Activated T-cell treated with anti-CD3 and anti-CD28 coated beads, Interleukin-2, amount 50 U/mL, for 72 hours (primary cell): ENCODE measurements at regions not wholly inside any gene's neighbourhood (a gene's known extent, or its start where the extent isn't known, plus 50 kb on each side); places are given as distances from the start of the nearest gene placed in this dataset.
"Not testable (repeated sequence)": the region's sequence is repeated elsewhere in the genome, so short reads cannot be mapped to it uniquely, and the experiment has no call there.

Experiments used
- ATAC-seq, 2 donors: fragments of 150-1000 bp; cut with Tn5 transposase; replicated peaks in 1 of 2; 2 replicates each; pipeline ENCODE4 v1.10.0; 2021; ENCODE audit warnings: moderate library complexity in 2 of 2, mild to moderate bottlenecking in 1 of 2
- DNase-seq, 2 donors: peaks; one replicate each; pipeline ENCODE4 v3.0.0; 2021 to 2022; ENCODE audit warnings: mixed read lengths in 1 of 2
- H3K27ac Mint-ChIP-seq: one replicate; pipeline ENCODE4 v1.8.0; 2022; ENCODE audit warnings: mild to moderate bottlenecking, moderate library complexity, mixed read lengths
- H3K27me3 Mint-ChIP-seq: one replicate; pipeline ENCODE4 v1.8.0; 2022; ENCODE audit warnings: low read depth, mixed read lengths
- H3K36me3 Mint-ChIP-seq, 2 donors: one replicate each; pipeline ENCODE4 v1.8.0; 2022; ENCODE audit warnings: mixed read lengths in 2 of 2, mild to moderate bottlenecking in 1 of 2; ENCODE audit not compliant: insufficient read depth in 2 of 2
- H3K4me1 Mint-ChIP-seq: one replicate; pipeline ENCODE4 v1.8.0; 2022; ENCODE audit warnings: low read depth, mixed read lengths
- H3K4me3 Mint-ChIP-seq, 2 donors: one replicate each; pipeline ENCODE4 v1.8.0; 2022; ENCODE audit warnings: mild to moderate bottlenecking in 2 of 2, mixed read lengths in 2 of 2, moderate library complexity in 2 of 2
- H3K9me3 Mint-ChIP-seq, 2 donors: one replicate each; pipeline ENCODE4 v1.8.0; 2022; ENCODE audit warnings: mixed read lengths in 2 of 2

GRCh38 chr1:168490306-168490705 is 53.5 kb downstream of the XCL2 start:
- H3K27me3 Mint-ChIP-seq = no peaks in the 10 kb centered on the region
- peaks cover 10% of the 10 kb centered on the region for H3K4me1 Mint-ChIP-seq
- DNase-seq (no peak), ATAC-seq (no peak)
- no peaks in the 10 kb centered on the region for H3K9me3 Mint-ChIP-seq
- no peak overlapping the region for H3K4me3 Mint-ChIP-seq
- peaks cover 1 to 4% of the 10 kb centered on the region in 2 donors for H3K36me3 Mint-ChIP-seq
- H3K27ac Mint-ChIP-seq = no peak overlapping the region

GRCh38 chr1:168488138-168488537 is 55.7 kb downstream of the XCL2 start:
- H3K4me1 Mint-ChIP-seq = peaks cover 28% of the 10 kb centered on the region
- no peak overlapping the region for H3K4me3 Mint-ChIP-seq
- H3K9me3 Mint-ChIP-seq = no peaks in the 10 kb centered on the region
- no peak for ATAC-seq
- peaks cover 1 to 4% of the 10 kb centered on the region in 2 donors for H3K36me3 Mint-ChIP-seq
- no peaks in the 10 kb centered on the region for H3K27me3 Mint-ChIP-seq
- H3K27ac Mint-ChIP-seq = no peak overlapping the region
- DNase-seq = no peak

- not testable (repeated sequence) for H3K9me3 Mint-ChIP-seq, H3K27ac Mint-ChIP-seq, H3K27me3 Mint-ChIP-seq, H3K36me3 Mint-ChIP-seq, DNase-seq, ATAC-seq, H3K4me3 Mint-ChIP-seq
- H3K4me1 Mint-ChIP-seq = peaks cover 28% of the 10 kb centered on the region
These were observed 57.0 kb downstream of the XCL2 start for GRCh38 chr1:168486820-168487219.

- Mint-ChIP-seq H3K4me3 (no peak overlapping the region), H3K36me3 (peaks cover 1 to 4% of the 10 kb centered on the region in 2 donors), H3K4me1 (peaks cover 34% of the 10 kb centered on the region), H3K9me3 (no peaks in the 10 kb centered on the region), H3K27ac (no peak overlapping the region), H3K27me3 (no peaks in the 10 kb centered on the region)
- ATAC-seq (no peak), DNase-seq (no peak)
These were observed 58.7 kb downstream of the XCL2 start for GRCh38 chr1:168485048-168485447.

GRCh38 chr1:168484083-168484482 is 59.7 kb downstream of the XCL2 start:
- no peak overlapping the region for H3K27ac Mint-ChIP-seq
- H3K4me3 Mint-ChIP-seq = peak overlapping the region in 1 of 2 donors; percentile 12
- H3K9me3 Mint-ChIP-seq = no peaks in the 10 kb centered on the region
- H3K4me1 Mint-ChIP-seq = peaks cover 34% of the 10 kb centered on the region
- H3K36me3 Mint-ChIP-seq = peaks cover 1 to 4% of the 10 kb centered on the region in 2 donors
- ATAC-seq (peak; percentile 39 to 75), DNase-seq (no peak)
- no peaks in the 10 kb centered on the region for H3K27me3 Mint-ChIP-seq

GRCh38 chr1:168483539-168483938 is 60.3 kb downstream of the XCL2 start:
- DNase-seq (no peak), ATAC-seq (peak in 1 of 2 donors; percentile 21)
- H3K9me3 Mint-ChIP-seq = no peaks in the 10 kb centered on the region
- no peak overlapping the region for H3K27ac Mint-ChIP-seq
- H3K36me3 Mint-ChIP-seq = peaks cover 1 to 4% of the 10 kb centered on the region in 2 donors
- no peaks in the 10 kb centered on the region for H3K27me3 Mint-ChIP-seq
- no peak overlapping the region for H3K4me3 Mint-ChIP-seq
- peaks cover 34% of the 10 kb centered on the region for H3K4me1 Mint-ChIP-seq

GRCh38 chr1:168482106-168482505 is 61.7 kb downstream of the XCL2 start:
- no peaks in the 10 kb centered on the region for H3K9me3 Mint-ChIP-seq
- peaks cover 1 to 4% of the 10 kb centered on the region in 2 donors for H3K36me3 Mint-ChIP-seq
- ATAC-seq (no peak), DNase-seq (no peak)
- H3K27ac Mint-ChIP-seq = no peak overlapping the region
- H3K4me3 Mint-ChIP-seq = no peak overlapping the region
- no peaks in the 10 kb centered on the region for H3K27me3 Mint-ChIP-seq
- H3K4me1 Mint-ChIP-seq = peaks cover 42% of the 10 kb centered on the region

GRCh38 chr1:168481586-168481985 is 62.2 kb downstream of the XCL2 start:
- Mint-ChIP-seq H3K9me3 (no peaks in the 10 kb centered on the region), H3K4me1 (peaks cover 43% of the 10 kb centered on the region)
- no peak for ATAC-seq

GRCh38 chr1:168480997-168481396 is 62.8 kb downstream of the XCL2 start:
- ATAC-seq = no peak
- Mint-ChIP-seq H3K36me3 (no peaks in the 10 kb centered on the region), H3K27me3 (no peaks in the 10 kb centered on the region), H3K4me1 (peaks cover 43% of the 10 kb centered on the region), H3K9me3 (peaks cover 0 to 2% of the 10 kb centered on the region in 2 donors), H3K4me3 (no peak overlapping the region), H3K27ac (no peak overlapping the region)
- DNase-seq = no peak

More at GRCh38 chr1:168481586-168481985, 62.2 kb downstream of the XCL2 start:
- DNase-seq = no peak
- Mint-ChIP-seq H3K4me3 (no peak overlapping the region), H3K27me3 (no peaks in the 10 kb centered on the region), H3K27ac (no peak overlapping the region), H3K36me3 (peaks cover 1 to 4% of the 10 kb centered on the region in 2 donors)

GRCh38 chr1:168477792-168478191 is 66.0 kb downstream of the XCL2 start:
- no peaks in the 10 kb centered on the region for H3K27me3 Mint-ChIP-seq
- H3K36me3 Mint-ChIP-seq = peaks cover 5 to 10% of the 10 kb centered on the region in 2 donors
- H3K27ac Mint-ChIP-seq = peak overlapping the region; percentile 4
- DNase-seq (no peak), ATAC-seq (no peak)
- H3K4me3 Mint-ChIP-seq = no peak overlapping the region
- H3K4me1 Mint-ChIP-seq = peaks cover 19% of the 10 kb centered on the region
- peaks cover 8 to 11% of the 10 kb centered on the region in 2 donors for H3K9me3 Mint-ChIP-seq

GRCh38 chr1:168476588-168477385 is 67.0 kb downstream of the XCL2 start:
- Mint-ChIP-seq H3K9me3 (peaks cover 8 to 11% of the 10 kb centered on the region in 2 donors), H3K4me3 (no peak overlapping the region), H3K4me1 (peaks cover 19% of the 10 kb centered on the region), H3K36me3 (peaks cover 7 to 10% of the 10 kb centered on the region in 2 donors), H3K27me3 (no peaks in the 10 kb centered on the region), H3K27ac (no peak overlapping the region)
- DNase-seq = no peak
- ATAC-seq = no peak

GRCh38 chr1:168474322-168474721 is 69.5 kb downstream of the XCL2 start:
- H3K4me1 Mint-ChIP-seq = peaks cover 33% of the 10 kb centered on the region
- no peak for DNase-seq
- no peak overlapping the region for H3K4me3 Mint-ChIP-seq
- H3K36me3 Mint-ChIP-seq = peaks cover 7 to 10% of the 10 kb centered on the region in 2 donors
- no peaks in the 10 kb centered on the region for H3K27me3 Mint-ChIP-seq
- H3K9me3 Mint-ChIP-seq = peaks cover 8 to 11% of the 10 kb centered on the region in 2 donors
- ATAC-seq = no peak
- H3K27ac Mint-ChIP-seq = no peak overlapping the region

- DNase-seq = no peak
- Mint-ChIP-seq H3K27me3 (no peaks in the 10 kb centered on the region), H3K9me3 (peaks cover 8 to 11% of the 10 kb centered on the region in 2 donors), H3K4me3 (no peak overlapping the region), H3K36me3 (peaks cover 7 to 10% of the 10 kb centered on the region in 2 donors), H3K4me1 (peaks cover 45% of the 10 kb centered on the region), H3K27ac (no peak overlapping the region)
- no peak for ATAC-seq
These were observed 70.7 kb downstream of the XCL2 start for GRCh38 chr1:168473126-168473525.

- peak overlapping the region; percentile 47 for H3K27ac Mint-ChIP-seq
- no peaks in the 10 kb centered on the region for H3K27me3 Mint-ChIP-seq
- H3K4me3 Mint-ChIP-seq = no peak overlapping the region
- H3K9me3 Mint-ChIP-seq = peaks cover 8 to 11% of the 10 kb centered on the region in 2 donors
- peak; percentile 16 to 36 for ATAC-seq
- no peak for DNase-seq
- H3K36me3 Mint-ChIP-seq = peaks cover 7 to 10% of the 10 kb centered on the region in 2 donors
- peaks cover 45% of the 10 kb centered on the region for H3K4me1 Mint-ChIP-seq
These were observed 71.6 kb downstream of the XCL2 start for GRCh38 chr1:168472223-168472622.
